Hindlimb muscle (tissue), 1 donor: ENCODE measurements at regions not wholly inside any gene's neighbourhood (a gene's known extent, or its start where the extent isn't known, plus 50 kb on each side); places are given as distances from the start of the nearest gene placed in this dataset.

Experiments used
- DNase-seq: peaks from one replicate; pipeline ENCODE4 v3.0.0-alpha.2; 2013

DNA sequence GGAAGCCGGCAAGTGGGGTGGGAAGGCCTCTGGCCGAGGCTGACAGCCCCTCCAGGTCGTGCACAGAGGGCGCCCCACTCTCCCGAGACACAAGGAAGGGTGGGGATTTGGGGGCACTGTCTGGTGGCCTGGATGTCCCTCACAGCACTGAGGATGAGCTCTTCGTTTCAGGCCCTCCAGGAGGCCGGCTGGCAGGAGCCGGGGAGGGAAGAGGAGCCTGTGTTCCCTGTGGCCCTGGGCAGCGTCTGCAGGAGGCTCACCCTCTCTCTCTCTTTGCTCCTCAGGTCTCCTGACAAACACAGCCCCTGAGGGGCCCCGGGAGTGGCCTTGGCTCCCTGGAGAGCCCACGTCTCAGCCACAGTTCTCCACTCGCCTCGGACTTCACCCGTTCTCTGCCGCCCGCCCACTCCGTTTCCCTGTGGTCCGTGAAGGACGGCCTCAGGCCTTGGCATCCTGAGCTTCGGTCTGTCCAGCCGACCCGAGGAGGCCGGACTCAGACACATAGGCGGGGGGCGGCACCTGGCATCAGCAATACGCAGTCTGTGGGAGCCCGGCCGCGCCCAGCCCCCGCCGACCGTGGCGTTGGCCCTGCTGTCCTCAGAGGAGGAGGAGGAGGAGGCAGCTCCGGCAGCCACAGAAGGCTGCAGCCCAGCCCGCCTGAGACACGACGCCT is 1078.0 kb downstream of the BRD1 start:
- DNase-seq = no peak

DNA sequence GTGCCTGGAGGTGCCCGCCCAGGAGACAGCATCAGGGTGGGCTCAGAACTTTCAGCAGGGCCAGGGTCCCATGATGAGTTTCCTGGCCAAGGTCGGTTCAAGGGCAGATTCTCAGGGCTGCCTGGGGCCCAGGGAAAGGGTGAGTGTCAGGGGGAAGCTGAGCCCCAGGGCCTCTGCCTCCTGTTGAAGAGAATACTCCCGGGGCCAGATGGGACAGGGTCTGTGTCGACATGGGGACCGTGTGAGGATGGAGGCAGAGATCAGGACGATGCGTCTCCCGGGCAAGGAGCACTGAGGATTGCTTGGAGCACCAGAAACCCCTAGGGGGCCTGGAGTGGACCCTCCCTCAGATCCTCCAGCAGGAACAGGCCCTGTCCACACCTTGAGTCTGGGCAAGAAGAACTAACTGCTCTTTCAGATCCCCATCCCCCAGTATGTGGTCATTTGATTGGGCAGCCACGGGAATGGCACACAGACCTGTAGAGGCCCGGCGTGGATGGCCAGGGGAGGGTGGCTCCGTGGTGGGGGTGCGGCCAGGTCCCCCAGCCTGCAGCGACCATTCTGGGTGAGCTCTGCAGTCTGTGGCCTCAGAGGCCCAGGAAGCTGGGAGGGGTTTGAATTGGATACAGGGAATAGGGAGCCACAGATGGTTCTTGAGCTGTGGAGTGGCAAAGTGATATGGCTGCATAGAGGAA is 1078.7 kb downstream of the BRD1 start:
- no peak for DNase-seq

DNA sequence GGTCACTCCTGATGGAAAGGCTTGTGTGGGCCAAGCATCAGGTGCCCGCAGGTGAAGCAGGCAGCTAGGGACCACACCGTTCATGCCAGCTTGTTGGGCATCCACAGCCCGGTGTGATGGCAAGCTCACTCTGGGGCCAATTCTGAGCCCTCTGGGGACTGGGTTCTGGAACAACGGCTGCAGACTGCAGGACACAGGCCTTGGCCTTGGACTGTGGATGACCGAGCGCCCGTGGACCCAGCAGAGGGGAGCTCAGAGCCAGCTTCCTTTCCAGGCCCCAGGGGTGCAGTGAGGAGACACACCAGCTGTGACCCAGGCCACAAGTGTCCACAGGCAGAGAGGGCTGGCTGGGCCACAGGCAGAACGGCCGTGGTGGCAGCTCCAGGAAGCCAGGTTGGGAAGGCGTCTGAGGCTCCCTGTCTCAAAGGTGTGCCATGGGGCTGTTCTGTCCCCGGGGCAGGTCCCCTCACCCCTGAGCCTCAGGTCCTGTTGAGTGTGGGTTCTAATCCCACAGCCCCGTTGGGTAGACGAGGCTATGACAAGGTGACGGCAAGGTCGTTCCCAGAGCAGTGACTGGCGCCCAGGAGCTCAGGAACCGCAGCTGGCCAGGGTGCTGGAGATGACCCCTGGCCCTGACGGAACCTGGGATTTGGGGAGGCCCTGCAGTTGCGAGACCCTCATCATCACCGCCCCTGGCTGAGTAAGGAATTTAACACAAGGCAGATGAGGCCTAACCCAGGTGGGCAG is 1079.4 kb downstream of the BRD1 start:
- DNase-seq = no peak

DNA sequence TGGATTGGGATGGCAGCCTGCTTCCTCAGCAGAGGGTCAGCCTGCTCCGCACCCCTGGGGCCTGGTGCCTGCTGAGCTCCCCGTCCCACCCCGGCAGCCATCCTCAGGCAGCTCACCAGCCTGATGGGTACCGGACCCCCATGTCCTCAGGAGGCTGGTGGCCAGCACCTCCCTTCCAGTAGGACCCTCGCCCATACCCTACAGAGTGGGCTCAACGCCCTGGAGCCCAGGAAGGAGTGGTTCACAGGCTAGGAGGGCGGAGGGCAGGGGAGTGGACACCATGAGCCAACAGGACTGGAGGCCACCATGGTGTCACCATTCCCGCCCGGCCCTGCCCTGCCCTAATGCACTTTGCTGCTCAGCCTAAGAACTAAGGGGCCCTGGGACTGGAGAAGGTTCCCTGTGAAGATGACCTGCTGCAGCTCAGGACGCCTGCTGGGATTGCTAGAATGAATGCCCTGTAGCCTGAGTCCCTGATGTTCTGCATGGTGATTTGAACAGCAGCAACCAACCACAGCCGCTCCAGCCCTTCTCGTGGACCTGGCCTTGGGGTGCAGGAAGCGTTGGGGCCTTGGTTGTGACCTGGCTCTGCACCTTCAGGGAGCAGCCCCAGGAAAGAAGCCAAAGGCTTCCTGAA is 1080.8 kb downstream of the BRD1 start:
- no peak for DNase-seq

DNA sequence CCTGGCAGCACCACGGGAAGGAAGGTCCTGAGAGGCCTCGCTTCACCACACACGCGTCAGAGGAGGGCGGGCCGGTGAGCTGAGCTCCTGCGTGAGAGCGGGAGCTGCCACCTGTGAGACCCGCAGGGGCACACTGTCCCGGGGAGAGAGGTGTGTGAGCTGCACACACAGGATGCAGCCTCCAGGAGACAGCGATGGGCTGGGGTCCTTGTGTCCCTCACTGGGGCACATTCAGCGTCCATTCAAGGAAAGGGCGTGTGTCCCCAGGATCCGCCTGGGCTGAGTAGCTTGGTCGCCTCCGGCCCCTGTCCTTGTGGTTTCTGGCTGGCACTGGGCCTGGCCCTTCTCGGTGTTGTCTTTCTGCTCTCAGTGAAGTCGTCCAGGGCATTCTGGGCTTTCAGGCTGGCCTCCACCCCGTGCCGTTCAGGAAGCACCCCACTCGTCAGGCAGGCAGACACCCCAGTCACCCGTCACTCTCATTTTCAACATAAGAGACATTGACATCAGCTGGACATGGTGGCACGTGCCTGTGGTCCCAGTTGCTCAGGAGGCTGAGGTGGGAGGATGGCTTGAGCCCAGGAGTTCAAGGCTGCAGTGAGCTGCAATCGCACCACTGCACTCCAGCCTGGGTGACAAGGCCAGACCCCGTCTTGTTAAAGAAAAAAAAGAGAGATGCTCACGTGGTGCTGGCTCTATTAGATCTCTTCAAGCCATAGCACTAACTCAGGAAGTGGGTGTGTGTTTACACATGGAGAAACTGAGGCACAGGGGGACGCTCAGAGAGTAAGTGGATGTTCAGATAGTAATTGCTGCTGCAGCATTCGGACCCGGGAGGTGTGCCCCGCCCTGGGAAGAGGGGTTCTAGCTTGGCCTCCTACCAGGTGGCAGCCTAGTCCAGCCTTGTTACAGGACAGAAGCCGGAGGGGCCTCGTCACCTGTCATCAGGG is 1081.6 kb downstream of the BRD1 start:
- no peak for DNase-seq

DNA sequence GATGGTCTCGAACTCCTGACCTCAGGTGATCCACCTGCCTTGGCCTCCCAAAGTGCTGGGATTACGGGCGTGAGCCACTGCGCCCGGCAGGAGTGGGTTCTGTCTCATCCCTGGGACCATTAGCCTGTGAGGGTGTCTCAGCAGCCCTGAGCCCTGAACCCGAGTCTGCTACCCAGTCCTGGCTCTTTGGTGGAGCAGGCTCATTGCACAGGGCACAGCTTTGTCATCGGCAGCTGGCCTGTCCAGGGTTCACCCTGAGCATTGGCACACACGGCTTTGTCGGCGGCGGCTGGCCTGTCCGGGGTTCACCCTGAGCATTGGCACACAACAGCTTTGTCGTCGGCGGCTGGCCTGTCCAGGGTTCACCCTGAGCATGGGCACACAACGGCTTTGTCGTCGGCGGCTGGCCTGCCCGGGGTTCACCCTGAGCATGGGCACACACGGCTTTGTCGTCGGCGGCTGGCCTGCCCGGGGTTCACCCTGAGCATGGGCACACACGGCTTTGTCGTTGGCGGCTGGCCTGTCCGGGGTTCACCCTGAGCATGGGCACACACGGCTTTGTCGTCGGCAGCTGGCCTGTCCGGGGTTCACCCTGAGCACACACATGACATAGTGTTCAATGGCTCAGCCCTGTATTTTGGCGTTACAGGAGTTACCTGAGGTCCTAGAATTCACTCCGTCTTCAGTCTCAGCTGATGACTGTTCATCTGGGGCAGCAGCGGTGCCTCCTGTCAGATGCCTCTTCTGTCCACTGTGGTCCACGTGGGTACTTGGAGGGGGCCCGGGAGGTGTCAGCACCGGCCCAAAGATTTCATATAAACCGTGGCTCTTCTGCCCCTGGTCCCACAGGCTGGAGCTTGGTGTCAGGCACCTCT is 1082.5 kb downstream of the BRD1 start:
- no peak for DNase-seq

DNA sequence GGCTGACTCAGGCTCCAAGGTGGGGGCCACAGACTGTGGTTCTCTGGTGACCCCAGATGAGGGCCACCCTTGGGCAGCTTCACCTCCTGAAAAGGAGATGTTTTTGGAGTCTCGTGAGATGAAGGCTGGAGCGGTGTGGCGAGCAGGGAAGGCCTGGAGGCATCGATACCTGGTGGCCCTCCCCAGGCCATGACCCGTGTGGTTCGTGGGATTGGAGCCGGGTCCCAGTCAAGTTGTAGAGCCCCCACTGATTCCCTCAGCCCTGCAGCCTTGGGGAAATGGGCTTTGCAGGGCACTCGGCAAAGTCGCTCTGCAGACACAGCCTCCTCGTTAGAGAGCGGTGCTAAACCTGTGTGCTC is 1083.4 kb downstream of the BRD1 start:
- no peak for DNase-seq

DNA sequence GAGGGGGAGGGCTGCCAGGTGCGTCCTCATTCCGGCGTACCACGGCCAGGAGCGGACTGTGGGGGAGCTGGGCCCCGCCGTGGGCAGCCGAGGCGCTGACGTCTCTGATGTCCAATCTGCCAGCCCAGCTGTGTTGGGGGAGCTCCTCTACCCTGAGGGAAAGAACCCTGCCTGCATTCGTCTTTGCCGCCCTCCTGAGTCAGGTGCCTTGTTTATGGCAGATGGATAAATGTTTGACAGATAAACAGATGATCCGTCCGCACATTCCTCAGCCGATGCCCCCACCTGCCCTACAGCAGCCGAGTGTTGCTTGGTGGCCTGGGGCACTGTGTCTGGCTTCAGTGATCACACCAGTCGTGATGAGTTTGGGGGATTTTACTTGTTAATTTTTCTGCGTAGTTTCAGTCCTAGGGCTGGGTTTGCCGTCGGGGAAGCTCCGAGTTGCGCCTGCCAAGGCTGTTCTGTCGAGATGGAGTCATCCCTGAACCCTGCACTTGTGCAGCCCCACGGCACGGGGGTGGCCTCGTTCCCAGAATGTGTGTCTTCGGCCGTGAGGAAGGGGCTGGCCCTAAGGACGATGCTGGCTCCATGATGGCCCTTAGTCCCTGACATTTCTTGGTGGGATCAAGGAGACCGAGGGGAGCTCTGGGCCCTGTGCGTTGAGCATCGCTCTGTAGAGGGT is 1083.9 kb downstream of the BRD1 start:
- no peak for DNase-seq

DNA sequence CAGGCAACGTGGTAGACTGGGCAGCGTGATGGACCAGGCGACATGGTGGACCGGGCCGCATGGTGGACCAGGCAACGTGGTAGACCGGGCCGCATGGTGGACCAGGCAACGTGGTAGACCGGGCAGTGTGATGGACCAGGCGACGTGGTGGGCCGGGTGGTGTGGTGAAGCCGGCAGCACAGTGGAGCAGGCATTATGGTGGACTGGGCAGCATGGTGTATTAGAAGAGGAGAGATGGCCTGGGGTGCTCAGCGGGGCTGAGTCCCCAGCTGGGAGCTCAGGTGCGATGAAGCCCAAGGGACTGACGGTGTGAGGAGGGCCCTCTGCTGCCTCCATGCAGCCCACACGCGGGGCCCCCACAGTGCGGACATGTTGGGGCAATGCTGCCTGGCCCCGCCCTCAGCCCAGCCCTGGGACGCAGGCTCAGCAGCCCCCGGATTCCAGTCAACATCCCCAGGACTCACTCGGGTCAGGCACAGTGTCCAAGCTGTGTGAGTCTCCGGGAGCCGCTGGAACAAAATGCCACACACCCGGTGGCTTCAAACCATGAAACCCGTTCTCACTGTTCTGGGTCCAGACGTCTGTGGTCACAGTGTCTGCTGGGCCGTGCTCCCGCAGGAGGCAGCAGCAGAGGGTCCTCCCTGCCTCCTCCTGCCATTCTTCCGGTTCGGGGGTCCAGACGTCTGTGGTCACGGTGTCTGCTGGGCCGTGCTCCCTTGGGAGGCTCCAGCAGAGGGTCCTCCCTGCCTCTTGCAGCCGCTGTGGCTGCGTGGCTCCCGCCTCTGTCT is 1084.9 kb downstream of the BRD1 start:
- no peak for DNase-seq

DNA sequence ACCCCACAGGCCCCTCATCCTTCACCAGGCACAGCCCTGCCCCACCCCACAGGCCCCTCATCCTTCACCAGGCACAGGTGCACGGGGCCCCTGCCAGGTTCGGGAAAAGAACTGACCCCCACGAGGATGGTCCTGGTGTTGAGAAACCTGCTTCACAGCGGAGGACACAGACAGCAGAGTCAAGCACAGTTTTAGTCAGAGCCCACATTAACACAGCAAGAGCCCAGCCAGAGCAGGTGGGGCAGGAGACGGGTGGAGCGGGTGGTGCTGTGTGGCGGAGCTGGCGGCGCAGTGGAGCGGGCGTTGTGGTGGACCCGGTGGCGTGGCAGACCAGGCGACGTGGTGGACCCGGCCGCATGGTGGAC is 1085.5 kb downstream of the BRD1 start:
- no peak for DNase-seq

DNA sequence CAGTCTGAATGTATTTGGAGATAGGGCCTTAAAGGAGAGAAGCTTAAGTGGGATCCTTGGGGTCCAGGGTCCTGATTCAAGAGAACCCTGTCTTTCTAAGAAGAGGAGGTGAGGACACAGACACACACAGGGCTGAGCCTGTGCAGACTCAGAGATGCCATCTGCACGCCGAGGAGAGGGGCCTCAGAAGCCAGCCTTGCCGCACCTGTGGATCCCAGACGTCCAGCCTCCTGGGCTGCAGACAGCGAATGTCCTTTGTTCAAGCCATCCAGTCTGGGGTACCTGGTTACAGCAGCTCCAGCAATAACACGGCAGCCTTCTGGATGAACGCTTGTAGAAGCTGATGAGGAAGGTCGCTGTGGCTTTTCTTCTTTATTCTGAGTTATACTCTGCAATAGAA is 1086.1 kb downstream of the BRD1 start:
- no peak for DNase-seq

DNA sequence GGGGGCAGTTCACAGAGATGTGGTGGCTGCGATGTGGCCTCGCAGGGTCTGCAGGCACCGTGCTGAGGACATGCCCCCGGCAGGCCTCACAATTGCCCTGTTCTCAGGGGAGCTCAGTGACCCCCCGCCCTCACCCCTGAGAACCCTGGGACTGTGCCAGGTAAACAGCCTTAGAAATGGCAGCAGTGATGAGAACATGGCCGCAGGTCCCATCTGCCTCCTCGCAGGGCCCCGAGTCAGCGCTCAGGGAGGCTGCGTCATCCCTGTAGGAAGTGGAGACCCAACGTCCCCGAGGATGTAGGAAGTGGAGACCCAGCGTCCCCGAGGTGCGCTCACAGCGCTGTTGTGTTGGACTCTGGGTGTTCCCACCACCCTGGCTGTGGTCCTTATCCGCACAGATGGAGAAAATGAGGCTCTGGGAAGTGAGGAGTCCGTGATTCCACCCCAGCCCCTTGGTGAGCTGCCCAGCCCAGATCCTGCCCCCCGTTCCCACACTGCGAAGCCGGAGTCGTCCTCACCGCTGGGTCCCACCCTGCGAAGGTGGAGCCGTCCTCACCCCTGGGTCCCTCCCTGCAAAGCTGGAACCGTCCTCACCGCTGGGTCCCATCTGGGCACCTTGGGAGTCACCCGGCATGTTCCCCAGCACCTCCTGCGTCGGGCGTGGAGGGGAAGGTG is 1086.8 kb downstream of the BRD1 start:
- DNase-seq = no peak

DNA sequence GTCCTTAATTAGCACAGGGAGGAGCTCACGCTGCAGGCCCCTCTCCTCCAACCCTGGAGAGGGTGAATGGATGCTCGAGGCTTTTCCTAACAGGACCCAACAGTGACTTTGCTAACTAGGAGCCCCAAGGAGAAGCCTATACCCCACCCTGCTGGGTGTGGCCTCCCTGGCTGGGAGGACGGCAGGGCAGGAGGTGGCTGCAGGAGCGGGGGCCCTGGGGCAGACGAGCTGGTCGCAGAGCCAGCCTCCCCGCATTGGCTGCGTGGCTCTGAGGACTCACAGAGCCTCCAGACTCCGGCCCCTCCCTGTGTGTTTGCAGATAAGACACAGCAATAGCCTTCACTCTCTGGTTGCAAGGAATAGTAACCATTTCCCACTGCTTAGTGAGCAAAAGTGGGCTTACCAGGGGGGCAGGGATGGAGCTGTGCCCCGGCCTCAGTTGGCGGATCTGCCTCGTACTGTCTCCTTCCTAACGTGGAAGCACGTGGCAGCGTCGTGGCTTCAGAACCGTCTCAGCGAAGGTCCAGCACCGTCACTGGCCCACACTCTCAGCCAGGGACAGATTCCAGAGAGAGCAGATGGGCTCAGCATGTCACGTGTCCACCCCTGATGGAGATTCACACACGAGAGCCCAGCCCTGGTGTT is 1087.5 kb downstream of the BRD1 start:
- DNase-seq = no peak

DNA sequence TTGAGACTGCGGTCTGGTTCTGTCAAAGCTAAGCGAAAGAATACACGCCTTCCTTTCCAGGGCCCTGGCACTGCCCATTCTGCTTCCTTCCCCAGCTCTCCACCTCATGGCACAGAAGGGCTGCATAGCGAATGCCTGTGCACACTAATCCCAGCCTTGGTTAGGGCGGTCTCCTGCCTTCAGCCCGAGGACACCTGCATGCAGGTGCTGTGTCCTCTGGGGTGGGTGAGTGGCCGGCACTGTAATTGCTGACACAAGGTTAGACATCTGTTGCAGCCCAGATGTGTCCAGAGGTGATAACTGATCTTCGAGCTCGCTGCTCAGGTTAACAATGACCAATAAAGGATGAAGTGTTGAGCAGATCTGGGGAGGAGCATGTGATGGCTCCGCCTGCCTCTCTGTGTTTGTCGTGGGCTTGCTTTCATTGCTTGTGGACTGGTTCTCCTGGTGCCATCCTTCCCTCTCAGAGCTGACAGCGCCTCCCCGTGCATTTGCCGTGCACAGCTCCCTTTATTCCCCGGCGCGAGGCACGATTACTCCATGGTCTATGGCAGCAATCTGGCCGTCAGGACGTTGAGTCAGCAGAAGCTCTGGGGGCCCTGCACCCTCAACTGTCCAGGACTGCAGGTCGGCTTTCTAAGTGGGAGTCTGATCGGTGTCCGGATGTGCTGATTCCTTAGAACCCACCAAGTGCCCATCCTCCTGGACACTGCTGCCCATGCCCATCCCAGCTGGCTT is 1088.2 kb downstream of the BRD1 start:
- DNase-seq = no peak

DNA sequence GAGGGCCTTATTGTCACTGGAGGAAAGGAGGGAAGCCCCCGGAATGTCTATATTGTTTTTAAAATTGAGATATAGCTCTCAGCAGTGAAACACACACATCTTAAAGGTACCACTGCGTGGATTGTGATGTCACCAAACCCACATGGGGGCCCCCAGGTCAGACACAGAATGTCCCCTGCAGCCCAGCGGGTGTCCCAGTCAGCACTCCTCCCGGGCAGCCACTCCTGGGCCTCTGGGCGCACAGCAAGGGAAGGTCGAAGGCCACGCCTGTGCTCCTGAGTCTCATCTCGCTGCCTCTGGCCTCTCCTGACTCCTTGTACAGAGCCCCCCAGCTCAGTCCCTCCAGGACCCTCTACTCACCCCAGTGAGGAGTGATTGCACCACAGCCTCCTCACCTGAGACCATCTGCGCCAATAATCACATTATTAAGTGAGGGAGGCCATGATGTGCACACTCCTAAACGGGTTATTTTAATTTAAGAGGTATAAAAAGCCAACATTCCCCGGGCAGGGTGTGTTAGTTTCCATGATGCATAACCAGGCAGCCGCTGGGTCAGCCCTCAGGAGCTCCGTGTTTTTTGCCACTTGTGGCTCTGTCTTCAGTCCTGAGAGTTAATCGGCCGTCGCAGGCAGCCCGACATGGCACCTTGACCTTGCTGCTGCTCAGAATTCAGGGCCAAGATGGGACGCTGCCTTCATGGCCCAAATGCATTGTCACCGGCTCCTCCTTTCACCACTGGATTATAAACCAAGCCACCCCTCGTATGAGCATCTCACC is 1089.3 kb downstream of the BRD1 start:
- no peak for DNase-seq

DNA sequence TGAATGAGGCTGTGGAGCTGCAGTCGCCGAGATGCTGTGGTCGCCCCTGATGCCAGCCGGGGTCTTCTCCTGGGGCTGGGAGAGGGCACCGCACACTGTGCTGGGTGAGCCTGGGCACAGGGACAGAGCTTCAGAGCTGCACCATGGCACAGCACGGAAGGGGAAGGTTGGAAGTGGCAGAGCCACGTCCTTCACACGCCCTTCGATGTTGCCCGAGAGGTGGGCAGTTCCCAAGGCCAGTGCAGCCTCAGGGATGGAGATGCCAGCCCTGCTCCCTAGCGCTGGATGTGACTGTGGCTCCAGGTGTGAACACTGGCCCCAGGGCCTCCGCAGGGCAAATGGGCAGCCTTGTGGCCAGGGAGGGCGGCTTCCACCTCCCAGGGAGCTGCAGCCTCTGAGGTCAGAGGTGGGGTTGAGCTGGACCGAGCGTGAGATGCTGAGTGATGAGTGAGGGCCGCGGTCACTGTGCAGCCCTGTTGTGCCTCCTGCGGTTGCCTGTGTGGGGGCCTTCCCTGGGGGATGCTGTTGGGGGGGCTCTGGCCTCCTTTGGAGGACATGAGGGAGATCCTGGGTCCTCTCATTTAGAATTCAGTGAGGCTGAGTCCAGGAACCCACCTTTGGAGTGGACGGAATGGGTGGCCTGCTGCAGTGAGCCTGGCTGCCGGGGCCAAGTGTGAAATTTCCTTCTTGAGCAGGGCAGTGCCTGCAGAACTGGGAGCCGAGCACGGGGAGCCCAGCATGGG is 1090.0 kb downstream of the BRD1 start:
- no peak for DNase-seq
